SU-DHL-6 (cell line): ENCODE measurements at regions not wholly inside any gene's neighbourhood (a gene's known extent, or its start where the extent isn't known, plus 50 kb on each side); places are given as distances from the start of the nearest gene placed in this dataset.

Source experiments
- H2AFZ ChIP-seq: fragments of 200-600 bp; sonication (generic); 2 replicates; pipeline ENCODE4 v1.6.1; 2014; ENCODE audit warnings: low read depth, mild to moderate bottlenecking, moderate library complexity, mixed read lengths, antibody characterized with exemption, low read length; ENCODE audit not compliant: severe bottlenecking
- H3F3A ChIP-seq: fragments of 200-600 bp; shearing (Covaris generic); 2 replicates; pipeline ENCODE4 v1.6.0; 2016; ENCODE audit warnings: antibody characterized with exemption, mild to moderate bottlenecking; ENCODE audit not compliant: insufficient read depth
- H3K27ac ChIP-seq: fragments of 200-600 bp; sonication (generic); 2 replicates; pipeline ENCODE4 v1.5.1; 2016; ENCODE audit warnings: low read depth, mild to moderate bottlenecking, low read length, moderate library complexity, mixed read lengths
- H3K27me3 ChIP-seq: fragments of 200-600 bp; sonication (generic), shearing (Covaris generic); 2 replicates; pipeline ENCODE4 v1.6.0; 2014; ENCODE audit warnings: mild to moderate bottlenecking, low read length
- H3K36me3 ChIP-seq: fragments of 200-600 bp; sonication (generic); 2 replicates; pipeline ENCODE4 v1.6.1; 2014; ENCODE audit warnings: mild to moderate bottlenecking, low read length, mixed read lengths
- H3K4me2 ChIP-seq: fragments of 300-600, 200-600 bp; shearing (Covaris generic), sonication (generic); 2 replicates; pipeline ENCODE4 v1.6.0; 2014; ENCODE audit warnings: low read length, low read depth, mild to moderate bottlenecking; ENCODE audit not compliant: poor library complexity, severe bottlenecking
- H3K4me3 ChIP-seq: fragments of 200-600 bp; sonication (generic); 2 replicates; pipeline ENCODE4 v1.5.1; 2014; ENCODE audit warnings: antibody characterized with exemption, low read length, mild to moderate bottlenecking, mixed read lengths; ENCODE audit not compliant: insufficient read depth, poor library complexity, severe bottlenecking
- H3K79me2 ChIP-seq: fragments of 200-600 bp; sonication (generic); 2 replicates; pipeline ENCODE4 v1.6.1; 2014; ENCODE audit warnings: mild to moderate bottlenecking, low read length, moderate library complexity; ENCODE audit not compliant: insufficient read depth
- H3K9ac ChIP-seq: fragments of 200-600 bp; sonication (generic); 2 replicates; pipeline ENCODE4 v1.7.0; 2014; ENCODE audit warnings: mild to moderate bottlenecking, low read length
- H3K9me2 ChIP-seq: fragments of 200-600 bp; sonication (generic); replicated peaks from 2 replicates; pipeline ENCODE4 v1.6.1; 2014; ENCODE audit warnings: low read length; ENCODE audit not compliant: insufficient read depth
- H3K9me3 ChIP-seq: fragments of 200-600 bp; sonication (generic); 2 replicates; pipeline ENCODE4 v1.6.1; 2014; ENCODE audit warnings: low read length, mixed read lengths; ENCODE audit not compliant: insufficient read depth
- H4K20me1 ChIP-seq: fragments of 200-600 bp; sonication (generic); 2 replicates; pipeline ENCODE4 v1.6.1; 2014; ENCODE audit warnings: low read depth, mild to moderate bottlenecking, antibody characterized with exemption, low read length, moderate library complexity, mixed read lengths
- EZH2phosphoT487 ChIP-seq: fragments of 200-600 bp; sonication (generic), shearing (Covaris generic); conservative IDR thresholded peaks from 2 replicates; pipeline ENCODE4 v1.6.1; 2018; ENCODE audit warnings: mild to moderate bottlenecking, antibody characterized with exemption, low read length, moderate library complexity, mixed read lengths
- TF ChIP-seq, protein P1 (sequence below): fragments of 200-600 bp; sonication (generic); IDR thresholded peaks from one replicate; pipeline ENCODE4 v1.5.1; 2017; ENCODE audit warnings: antibody characterized with exemption, mild to moderate bottlenecking, low read length, moderate library complexity; ENCODE audit not compliant: insufficient read depth, poor library complexity, severe bottlenecking

DNA sequence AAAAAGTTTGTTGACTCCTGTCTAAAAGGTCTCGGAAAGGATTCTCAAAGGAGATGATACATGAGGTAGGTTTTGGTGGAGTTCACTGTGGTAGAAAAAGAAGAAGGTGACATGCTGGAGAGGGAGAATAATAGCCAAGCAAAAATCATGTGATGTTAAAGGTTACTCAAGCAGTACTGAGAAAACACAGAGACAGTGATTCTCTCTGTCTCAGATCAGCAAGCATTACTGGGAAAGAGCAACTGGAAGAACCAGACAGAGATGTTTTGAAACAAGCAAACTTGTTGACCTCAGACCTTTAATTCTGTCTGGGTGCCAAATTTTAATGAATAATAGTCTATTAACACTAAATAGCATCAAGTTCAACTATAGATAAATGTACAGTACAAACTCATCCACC, 183.5 kb upstream of the PLEKHG7 start:
- Histone ChIP-seq H3K4me2 (no peak overlapping the region), H3F3A (no peaks in the 10 kb centered on the region), H3K27ac (no peak overlapping the region), H3K36me3 (no peaks in the 10 kb centered on the region), H3K9me2 (no peaks in the 10 kb centered on the region), H4K20me1 (no peaks in the 10 kb centered on the region), H3K79me2 (no peaks in the 10 kb centered on the region), H3K9ac (no peak overlapping the region), H2AFZ (no peak overlapping the region), H3K27me3 (no peaks in the 10 kb centered on the region), H3K9me3 (no peaks in the 10 kb centered on the region), H3K4me3 (no peak overlapping the region)
- no peak for TF ChIP-seq EZH2phosphoT487
- TF ChIP-seq, protein P1, sequence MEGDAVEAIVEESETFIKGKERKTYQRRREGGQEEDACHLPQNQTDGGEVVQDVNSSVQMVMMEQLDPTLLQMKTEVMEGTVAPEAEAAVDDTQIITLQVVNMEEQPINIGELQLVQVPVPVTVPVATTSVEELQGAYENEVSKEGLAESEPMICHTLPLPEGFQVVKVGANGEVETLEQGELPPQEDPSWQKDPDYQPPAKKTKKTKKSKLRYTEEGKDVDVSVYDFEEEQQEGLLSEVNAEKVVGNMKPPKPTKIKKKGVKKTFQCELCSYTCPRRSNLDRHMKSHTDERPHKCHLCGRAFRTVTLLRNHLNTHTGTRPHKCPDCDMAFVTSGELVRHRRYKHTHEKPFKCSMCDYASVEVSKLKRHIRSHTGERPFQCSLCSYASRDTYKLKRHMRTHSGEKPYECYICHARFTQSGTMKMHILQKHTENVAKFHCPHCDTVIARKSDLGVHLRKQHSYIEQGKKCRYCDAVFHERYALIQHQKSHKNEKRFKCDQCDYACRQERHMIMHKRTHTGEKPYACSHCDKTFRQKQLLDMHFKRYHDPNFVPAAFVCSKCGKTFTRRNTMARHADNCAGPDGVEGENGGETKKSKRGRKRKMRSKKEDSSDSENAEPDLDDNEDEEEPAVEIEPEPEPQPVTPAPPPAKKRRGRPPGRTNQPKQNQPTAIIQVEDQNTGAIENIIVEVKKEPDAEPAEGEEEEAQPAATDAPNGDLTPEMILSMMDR, result no peak

DNA sequence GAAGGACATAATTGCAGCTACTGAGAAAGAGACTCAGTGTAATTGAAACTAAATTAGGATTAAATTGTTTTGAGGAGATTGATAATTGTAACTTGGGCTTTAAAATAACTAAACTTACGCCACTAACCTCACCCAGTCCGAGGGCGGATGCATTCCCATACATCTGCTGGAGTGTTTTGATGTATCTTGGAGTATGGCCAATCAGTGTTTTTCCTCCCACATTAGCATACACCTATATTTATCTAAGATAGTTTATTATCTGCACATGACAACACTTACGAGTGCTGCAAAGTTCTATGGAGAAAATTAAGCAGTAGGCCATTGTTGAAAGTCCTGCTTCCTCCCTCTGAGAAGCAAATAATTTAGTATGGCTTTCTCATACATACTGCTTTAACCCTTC, 184.7 kb upstream of the PLEKHG7 start:
- Histone ChIP-seq H3K36me3 (no peaks in the 10 kb centered on the region), H4K20me1 (no peaks in the 10 kb centered on the region), H3F3A (no peaks in the 10 kb centered on the region), H3K4me2 (no peak overlapping the region), H3K9me3 (no peaks in the 10 kb centered on the region), H3K4me3 (no peak overlapping the region), H3K9me2 (no peaks in the 10 kb centered on the region), H3K27ac (no peak overlapping the region), H3K27me3 (no peaks in the 10 kb centered on the region), H3K79me2 (no peaks in the 10 kb centered on the region), H3K9ac (no peak overlapping the region), H2AFZ (no peak overlapping the region)
- TF ChIP-seq, protein P1, result no peak
- no peak for TF ChIP-seq EZH2phosphoT487

DNA sequence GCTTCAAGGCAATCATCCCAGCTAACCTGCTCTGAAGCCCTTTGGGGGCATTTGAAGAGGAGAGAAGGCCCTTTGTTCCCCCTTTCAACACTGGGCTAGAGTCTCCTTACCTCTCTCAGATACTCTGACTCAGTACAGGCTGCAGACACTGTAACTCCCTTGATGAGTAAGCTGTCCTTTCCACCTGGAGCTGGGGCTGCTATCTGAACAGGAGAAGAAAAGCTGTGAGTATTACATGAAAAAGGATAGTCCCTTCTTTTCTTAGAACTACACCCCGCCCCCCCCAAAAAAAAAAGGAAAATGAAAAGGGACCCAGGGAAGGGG, 186.6 kb upstream of the PLEKHG7 start:
- Histone ChIP-seq H3K36me3 (no peaks in the 10 kb centered on the region), H3K79me2 (no peaks in the 10 kb centered on the region), H4K20me1 (no peaks in the 10 kb centered on the region), H3K4me3 (no peak overlapping the region), H3K9me2 (no peaks in the 10 kb centered on the region), H2AFZ (no peak overlapping the region), H3K27me3 (no peaks in the 10 kb centered on the region), H3K4me2 (no peak overlapping the region), H3K9ac (no peak overlapping the region), H3F3A (no peaks in the 10 kb centered on the region), H3K27ac (no peak overlapping the region), H3K9me3 (no peaks in the 10 kb centered on the region)
- TF ChIP-seq, protein P1, result no peak

DNA sequence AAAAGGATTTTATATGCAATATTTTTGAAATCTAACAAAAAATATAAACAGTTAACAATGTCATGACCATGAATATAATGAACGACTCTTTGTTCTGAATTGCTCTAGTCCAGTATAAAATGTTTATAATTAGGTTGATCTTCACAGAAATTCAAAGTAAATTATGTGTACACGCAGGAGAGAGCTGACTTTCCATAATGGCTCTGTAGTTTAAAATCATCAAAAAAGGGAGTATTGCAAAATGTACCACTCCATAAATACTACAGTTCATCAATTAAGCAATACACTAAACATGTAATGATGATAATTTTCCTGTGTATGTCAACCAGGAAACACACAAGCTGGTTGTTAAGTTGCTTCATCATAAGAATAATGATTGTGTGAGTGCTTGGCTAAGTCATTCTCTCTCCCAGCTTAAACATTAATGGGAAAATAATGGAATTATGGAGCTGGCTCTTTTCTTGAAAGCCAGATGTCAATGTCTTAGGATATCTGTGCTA, 189.5 kb upstream of the PLEKHG7 start:
- H3K79me2 ChIP-seq, result no peaks in the 10 kb centered on the region
- H3K4me2 ChIP-seq, result no peak overlapping the region
- no peak overlapping the region for H2AFZ ChIP-seq

More for the DNA sequence above, 189.5 kb upstream of the PLEKHG7 start:
- Histone ChIP-seq H3K36me3 (no peaks in the 10 kb centered on the region), H3F3A (no peaks in the 10 kb centered on the region), H3K9ac (no peak overlapping the region), H3K27me3 (no peaks in the 10 kb centered on the region), H3K27ac (no peak overlapping the region), H4K20me1 (no peaks in the 10 kb centered on the region), H3K9me2 (no peaks in the 10 kb centered on the region), H3K9me3 (no peaks in the 10 kb centered on the region), H3K4me3 (no peak overlapping the region)
- no peak for TF ChIP-seq EZH2phosphoT487
- TF ChIP-seq, protein P1, result no peak
